ENCODE measurements at regions not wholly inside any gene's neighbourhood (a gene's known extent, or its start where the extent isn't known, plus 50 kb on each side); places are given as distances from the start of the nearest gene placed in this dataset.

GRCh38 chr2:17254421-17254820, 263.8 kb downstream of the RAD51AP2 start:
- Histone ChIP-seq H3K27ac (ENCODE audit: extremely low read depth, low read depth, low read length) (no peak overlapping the region), H3K4me3 (ENCODE audit: low read depth, low read length) (no peak overlapping the region), H3K9me3 (ENCODE audit: control insufficient read depth, insufficient read depth, low read depth, low read length) (no peaks in the 10 kb centered on the region), H3K4me1 (ENCODE audit: control insufficient read depth, insufficient read depth, low read length) (no peaks in the 10 kb centered on the region), H3K36me3 (ENCODE audit: control insufficient read depth in 2 of 2, insufficient read depth in 1 of 2, low read length in 2 of 2) (no peaks in the 10 kb centered on the region)
- ChIA-PET POLR2A (no interaction called here), CTCF (interaction anchor here (0.6 kb wide), 1 partner anchor 391 kb away, joined by 3 read pairs; no protein-coding TSS in a partner anchor)
- TF ChIP-seq PRDM2 (tag by site-specific recombination; IDR thresholded peaks at IDR 0.05; ENCODE audit: borderline replicate concordance) (no peak), ZNF174 (tag by site-specific recombination; IDR thresholded peaks at IDR 0.05) (no peak), ZNF48 (tag by site-specific recombination; IDR thresholded peaks at IDR 0.05) (no peak), ZSCAN5A (tag by site-specific recombination; IDR thresholded peaks at IDR 0.05) (no peak), ZEB2 (tag by site-specific recombination; IDR thresholded peaks at IDR 0.05) (no peak), ZNF658 (tag by site-specific recombination; IDR thresholded peaks at IDR 0.05) (no peak), ZNF311 (tag by site-specific recombination; IDR thresholded peaks at IDR 0.05; ENCODE audit: borderline replicate concordance) (no peak), WT1 (tag by site-specific recombination; IDR thresholded peaks at IDR 0.05) (no peak), ZFP69B (tag by site-specific recombination; IDR thresholded peaks at IDR 0.05) (no peak), ZNF792 (tag by site-specific recombination; IDR thresholded peaks at IDR 0.05) (no peak), ZNF391 (tag by site-specific recombination; IDR thresholded peaks at IDR 0.05; ENCODE audit: borderline replicate concordance, low read depth) (no peak), KLF9 (tag by site-specific recombination; IDR thresholded peaks at IDR 0.05; ENCODE audit: low read depth) (no peak), ZNF776 (tag by site-specific recombination; IDR thresholded peaks at IDR 0.05; ENCODE audit: borderline replicate concordance) (no peak), ZNF777 (tag by site-specific recombination; IDR thresholded peaks at IDR 0.05; ENCODE audit: borderline replicate concordance) (no peak), ZNF426 (tag by site-specific recombination; IDR thresholded peaks at IDR 0.05) (no peak), ZNF768 (tag by site-specific recombination; IDR thresholded peaks at IDR 0.05) (no peak), SP3 (tag by site-specific recombination; IDR thresholded peaks at IDR 0.05) (no peak), ZNF518A (tag by site-specific recombination; conservative IDR thresholded peaks at IDR 0.05; ENCODE audit: low read depth) (no peak), ZNF132 (tag by site-specific recombination; IDR thresholded peaks at IDR 0.05; ENCODE audit: borderline replicate concordance) (no peak)
